ENCODE measurements at regions not wholly inside any gene's neighbourhood (a gene's known extent, or its start where the extent isn't known, plus 50 kb on each side); places are given as distances from the start of the nearest gene placed in this dataset.

DNA sequence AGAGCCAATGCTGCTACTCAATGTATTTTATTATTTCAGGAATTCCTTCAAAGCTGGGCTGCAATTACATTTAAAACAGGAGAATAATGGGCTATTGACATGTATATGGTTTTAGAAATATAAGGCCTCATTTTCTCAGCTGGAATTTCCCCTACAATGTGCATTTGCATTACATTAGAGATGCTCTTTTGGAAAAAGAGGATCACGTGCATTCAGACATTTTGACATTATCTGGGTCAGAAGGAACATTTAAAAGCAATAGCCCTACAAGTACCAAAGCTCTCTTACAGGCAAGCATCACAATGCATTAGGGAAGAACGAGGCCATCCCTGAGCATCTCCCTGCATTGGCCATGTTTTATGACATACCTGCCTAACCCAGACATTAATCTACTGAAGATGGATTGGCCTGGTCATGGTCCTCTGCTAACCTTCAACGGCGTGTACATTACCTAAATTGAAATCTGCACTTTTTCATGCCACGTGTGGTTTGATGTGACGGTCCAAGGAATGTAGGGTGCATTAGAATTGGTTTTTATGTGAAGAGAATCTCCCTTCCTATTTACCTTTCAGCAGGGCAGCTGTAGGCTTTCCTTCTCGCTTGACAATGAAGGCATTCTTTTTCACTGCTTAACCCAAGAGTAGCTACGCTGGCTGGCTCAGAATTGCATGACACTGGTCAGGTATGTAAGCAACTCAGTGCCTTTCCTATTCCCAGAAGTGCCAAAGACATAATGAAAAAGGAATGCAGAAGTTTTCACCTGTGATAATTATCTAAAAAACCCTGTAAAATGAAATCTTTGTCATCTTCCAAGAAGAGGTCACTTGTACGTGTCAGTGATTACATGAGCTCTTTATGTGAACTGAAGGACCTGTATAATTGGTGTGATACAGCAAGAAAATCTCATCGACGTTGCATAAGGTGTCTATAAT lies 212.3 kb upstream of the MPDZ start:
- Mint-ChIP-seq H3K9me3 (no peaks in the 10 kb centered on the region), H3K36me3 (ENCODE audit: low read depth) (no peaks in the 10 kb centered on the region), H3K4me1 (no peaks in the 10 kb centered on the region), H3K27ac (no peak overlapping the region), H3K27me3 (no peaks in the 10 kb centered on the region), H3K4me3 (no peak overlapping the region)
- DNase-seq = no peak
- ChIA-PET CTCF (interaction anchor here (1.0 kb wide), 1 partner anchor 32 kb away, joined by 3 read pairs; no protein-coding TSS in a partner anchor), POLR2A (no interaction called here)

DNA sequence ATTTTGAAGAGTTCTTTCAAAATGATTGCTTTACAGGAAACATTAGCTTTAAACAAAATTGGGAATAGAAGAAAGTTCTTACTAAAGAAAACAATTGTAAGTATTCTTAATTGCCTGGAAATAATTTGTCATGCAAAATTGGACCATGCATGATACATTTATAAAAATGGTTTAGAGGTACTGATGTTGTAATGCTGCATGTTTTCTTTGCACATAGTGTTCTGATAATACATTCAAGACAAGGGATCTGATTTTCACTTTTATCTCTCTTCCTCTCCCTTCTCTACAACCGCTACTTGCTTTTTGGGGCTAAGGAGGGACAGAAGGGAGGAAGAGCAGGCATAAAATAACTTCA lies 211.6 kb upstream of the MPDZ start:
- Mint-ChIP-seq H3K4me3 (no peak overlapping the region), H3K9me3 (no peaks in the 10 kb centered on the region), H3K36me3 (ENCODE audit: low read depth) (no peaks in the 10 kb centered on the region), H3K27me3 (no peaks in the 10 kb centered on the region), H3K4me1 (no peaks in the 10 kb centered on the region), H3K27ac (no peak overlapping the region)
- POLR2A ChIA-PET = no interaction called here
- DNase-seq = no peak
- CTCF ChIA-PET = no interaction called here

DNA sequence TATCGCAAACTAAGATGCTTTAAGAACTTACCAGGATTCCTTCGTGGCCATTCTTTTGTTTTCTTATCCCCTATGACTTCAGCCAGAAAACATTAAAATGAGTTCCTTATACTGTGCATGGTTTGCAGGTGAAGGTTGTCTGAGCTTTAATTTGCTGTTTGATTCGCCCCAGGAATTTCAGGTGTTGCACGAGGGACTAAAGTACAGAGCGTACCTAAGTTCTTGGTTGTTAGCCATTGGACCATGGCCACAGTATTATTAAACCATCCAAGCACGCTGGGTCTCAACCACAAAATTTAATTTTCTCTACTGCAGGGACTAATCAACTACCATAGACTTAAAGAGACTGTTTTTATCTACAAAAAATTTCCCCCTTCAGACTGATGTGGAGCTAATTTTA lies 208.4 kb upstream of the MPDZ start:
- H3K27ac Mint-ChIP-seq = no peak overlapping the region
- H3K27me3 Mint-ChIP-seq = no peaks in the 10 kb centered on the region
- DNase-seq = no peak
- ChIA-PET CTCF (interaction anchor here (0.6 kb wide), 1 partner anchor 97 kb away, joined by 3 read pairs; no protein-coding TSS in a partner anchor), POLR2A (no interaction called here)
- H3K4me1 Mint-ChIP-seq = no peaks in the 10 kb centered on the region
- no peaks in the 10 kb centered on the region for H3K36me3 Mint-ChIP-seq (ENCODE audit: low read depth)
- H3K9me3 Mint-ChIP-seq = no peaks in the 10 kb centered on the region
- H3K4me3 Mint-ChIP-seq = no peak overlapping the region

DNA sequence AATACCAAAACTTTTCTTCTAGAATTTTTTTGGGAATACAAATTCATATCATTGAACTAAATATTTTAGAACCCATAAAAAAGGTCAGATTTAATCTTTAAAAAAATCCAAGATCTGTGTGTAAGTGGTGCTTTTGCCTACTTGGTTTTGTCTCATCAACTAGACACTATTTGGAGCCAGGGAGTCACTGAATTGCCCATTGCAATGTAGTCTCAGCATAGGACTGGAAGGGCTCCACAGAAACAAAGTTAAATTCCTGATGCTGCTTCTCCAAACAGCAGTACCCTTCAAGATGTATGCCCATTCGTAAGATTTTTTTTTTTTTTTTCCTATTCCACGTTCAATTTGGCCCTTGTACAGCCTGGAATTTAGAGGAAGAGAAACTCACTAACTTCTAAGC lies 208.0 kb upstream of the MPDZ start:
- POLR2A ChIA-PET = interaction anchor here (0.7 kb wide), 1 partner anchor 120 kb away, joined by 4 read pairs; no protein-coding TSS in a partner anchor
- Mint-ChIP-seq H3K4me1 (no peaks in the 10 kb centered on the region), H3K27me3 (no peaks in the 10 kb centered on the region), H3K4me3 (no peak overlapping the region), H3K36me3 (ENCODE audit: low read depth) (no peaks in the 10 kb centered on the region), H3K27ac (no peak overlapping the region), H3K9me3 (no peaks in the 10 kb centered on the region)
- CTCF ChIA-PET = no interaction called here
- DNase-seq = no peak

DNA sequence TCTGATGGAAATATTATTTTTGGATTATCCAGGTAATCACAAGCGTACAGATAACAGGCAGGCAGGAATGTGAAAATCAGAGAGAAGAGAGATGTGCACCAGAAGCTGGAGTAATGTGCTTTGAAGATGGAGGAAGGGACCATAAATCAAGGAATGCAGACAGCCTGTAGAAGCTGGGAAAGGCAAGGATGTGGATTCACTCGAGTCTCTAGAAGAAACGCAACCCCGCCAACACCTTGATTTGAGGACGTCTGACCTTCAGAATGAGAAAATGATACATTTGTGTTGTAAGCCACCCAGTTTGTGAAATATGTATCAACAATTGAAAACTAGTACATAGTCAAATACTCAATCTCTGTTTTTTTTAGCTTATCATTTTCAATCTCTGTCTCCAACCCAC lies 207.6 kb upstream of the MPDZ start:
- DNase-seq = no peak
- CTCF ChIA-PET = no interaction called here
- Mint-ChIP-seq H3K27me3 (no peaks in the 10 kb centered on the region), H3K4me1 (no peaks in the 10 kb centered on the region), H3K4me3 (no peak overlapping the region), H3K27ac (no peak overlapping the region), H3K36me3 (ENCODE audit: low read depth) (no peaks in the 10 kb centered on the region), H3K9me3 (no peaks in the 10 kb centered on the region)
- POLR2A ChIA-PET = interaction anchor here (0.7 kb wide), 1 partner anchor 121 kb away, joined by 4 read pairs; no protein-coding TSS in a partner anchor

DNA sequence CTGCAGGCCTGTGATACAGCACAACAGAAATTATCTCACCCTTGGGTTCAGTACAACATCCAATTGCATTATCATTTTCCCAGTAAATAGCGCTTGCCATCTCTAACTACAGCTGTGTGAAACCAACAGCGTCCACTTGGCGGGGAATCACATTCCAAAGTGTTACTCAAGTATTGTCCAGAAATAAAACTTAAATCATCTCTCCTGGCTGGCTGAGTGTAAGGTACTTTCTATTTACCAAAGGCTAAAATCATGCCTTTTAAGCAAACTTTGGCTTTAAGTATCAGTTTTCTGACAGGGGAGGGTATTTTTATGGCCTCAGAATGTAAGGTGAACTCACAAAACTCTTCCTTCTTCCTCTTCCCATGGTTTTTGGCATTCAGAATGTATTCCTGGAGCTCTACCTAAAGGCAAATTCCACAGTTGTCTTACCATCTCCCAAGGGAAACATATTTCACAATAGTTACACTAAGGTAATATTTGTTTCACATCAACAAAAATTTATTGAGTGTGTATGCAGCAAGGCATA lies 205.6 kb upstream of the MPDZ start:
- Mint-ChIP-seq H3K27ac (no peak overlapping the region), H3K9me3 (no peaks in the 10 kb centered on the region), H3K4me1 (no peaks in the 10 kb centered on the region), H3K27me3 (no peaks in the 10 kb centered on the region), H3K36me3 (ENCODE audit: low read depth) (no peaks in the 10 kb centered on the region), H3K4me3 (no peak overlapping the region)
- DNase-seq = no peak
- CTCF ChIA-PET = no interaction called here
- POLR2A ChIA-PET = no interaction called here

DNA sequence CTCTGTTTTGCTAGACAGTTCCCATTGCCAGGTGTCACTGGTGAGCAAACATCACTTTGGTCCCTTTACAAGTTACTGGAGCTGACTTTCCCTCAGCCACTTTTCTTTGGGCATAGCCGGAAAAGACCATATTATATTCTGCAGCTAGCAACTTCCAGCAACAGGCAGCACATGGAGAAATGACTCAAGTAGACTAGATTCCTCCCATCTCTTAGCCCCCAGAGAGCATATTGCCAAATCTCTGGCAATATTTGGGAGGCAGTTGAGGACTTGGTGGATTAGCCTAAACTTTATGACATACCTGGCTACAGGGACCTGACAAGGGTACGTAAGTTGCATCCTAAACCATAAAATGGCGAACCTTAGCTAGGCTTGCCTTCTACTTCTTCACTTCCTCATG lies 204.7 kb upstream of the MPDZ start:
- Mint-ChIP-seq H3K27ac (no peak overlapping the region), H3K36me3 (ENCODE audit: low read depth) (no peaks in the 10 kb centered on the region), H3K9me3 (no peaks in the 10 kb centered on the region), H3K27me3 (no peaks in the 10 kb centered on the region), H3K4me1 (no peaks in the 10 kb centered on the region), H3K4me3 (no peak overlapping the region)
- ChIA-PET POLR2A (no interaction called here), CTCF (interaction anchor here (1.3 kb wide), 1 partner anchor 17 kb away, joined by 3 read pairs; no protein-coding TSS in a partner anchor)
- no peak for DNase-seq

DNA sequence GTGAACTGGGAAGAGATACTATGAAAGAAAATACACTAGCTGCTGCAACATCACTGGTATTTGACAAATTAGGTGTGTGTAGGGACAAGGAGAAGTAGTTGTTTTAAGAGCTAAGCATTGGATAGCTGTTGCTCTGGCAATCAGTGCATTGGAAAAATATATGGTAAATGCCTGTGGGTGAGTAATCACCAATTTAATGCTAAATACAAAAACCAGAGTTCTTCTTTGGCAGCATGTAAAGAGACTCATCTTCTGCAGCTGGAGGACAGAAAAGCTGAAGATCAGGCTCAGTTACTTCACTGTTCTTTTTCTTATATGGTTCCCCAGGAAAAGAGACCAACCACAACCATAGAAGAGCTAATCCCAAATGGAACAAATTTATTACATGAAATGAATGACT lies 201.8 kb upstream of the MPDZ start:
- Mint-ChIP-seq H3K4me3 (no peak overlapping the region), H3K4me1 (no peaks in the 10 kb centered on the region), H3K27ac (no peak overlapping the region), H3K27me3 (no peaks in the 10 kb centered on the region), H3K36me3 (ENCODE audit: low read depth) (no peaks in the 10 kb centered on the region), H3K9me3 (peaks cover 5% of the 10 kb centered on the region)
- DNase-seq = no peak
- ChIA-PET CTCF (no interaction called here), POLR2A (no interaction called here)

DNA sequence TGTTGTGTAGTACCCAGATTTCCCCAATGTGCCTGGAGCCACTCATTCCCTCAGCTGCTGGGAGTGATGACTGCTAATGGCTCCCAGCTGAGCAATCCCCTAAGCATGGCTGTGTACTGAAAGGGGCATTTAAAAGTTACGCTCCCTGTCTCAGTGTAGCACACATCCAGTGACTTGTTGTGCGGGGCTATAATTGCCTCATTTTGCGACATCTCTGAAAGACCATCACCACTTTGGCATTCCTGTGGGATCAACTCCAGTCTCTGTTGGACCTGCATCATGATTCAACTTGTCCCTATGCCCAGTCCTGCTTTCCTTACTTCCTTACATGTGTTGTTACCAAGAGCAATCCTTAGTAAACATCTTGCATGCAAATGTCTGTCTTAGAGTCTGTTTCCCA lies 201.2 kb upstream of the MPDZ start:
- H3K9me3 Mint-ChIP-seq = peaks cover 8% of the 10 kb centered on the region
- no peak for DNase-seq
- H3K36me3 Mint-ChIP-seq (ENCODE audit: low read depth) = no peaks in the 10 kb centered on the region
- POLR2A ChIA-PET = no interaction called here
- no peaks in the 10 kb centered on the region for H3K4me1 Mint-ChIP-seq
- no peak overlapping the region for H3K4me3 Mint-ChIP-seq
- no peaks in the 10 kb centered on the region for H3K27me3 Mint-ChIP-seq
- CTCF ChIA-PET = no interaction called here
- no peak overlapping the region for H3K27ac Mint-ChIP-seq

DNA sequence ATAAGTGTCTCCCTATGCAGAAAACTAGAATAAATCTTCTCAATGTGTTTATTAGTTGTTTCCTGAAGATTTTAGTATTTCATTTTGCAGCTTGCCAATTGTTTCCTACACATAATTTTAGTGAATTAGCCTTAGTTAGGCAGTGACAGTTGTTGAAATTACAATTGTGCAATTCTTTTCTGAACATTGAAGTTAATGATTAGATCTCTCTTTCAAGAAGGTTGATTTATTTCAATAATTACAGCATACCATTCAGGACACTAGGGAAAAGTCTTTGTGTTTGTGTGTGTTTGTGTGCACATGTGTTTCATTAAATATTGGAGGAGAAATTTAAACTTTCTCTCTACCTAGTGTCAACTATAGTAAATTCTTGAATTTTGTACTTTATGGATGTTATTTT lies 199.6 kb upstream of the MPDZ start:
- ChIA-PET CTCF (no interaction called here), POLR2A (no interaction called here)
- Mint-ChIP-seq H3K4me3 (no peak overlapping the region), H3K27me3 (no peaks in the 10 kb centered on the region), H3K36me3 (ENCODE audit: low read depth) (no peaks in the 10 kb centered on the region), H3K4me1 (no peaks in the 10 kb centered on the region), H3K27ac (no peak overlapping the region), H3K9me3 (peaks cover 10% of the 10 kb centered on the region)
- no peak for DNase-seq

DNA sequence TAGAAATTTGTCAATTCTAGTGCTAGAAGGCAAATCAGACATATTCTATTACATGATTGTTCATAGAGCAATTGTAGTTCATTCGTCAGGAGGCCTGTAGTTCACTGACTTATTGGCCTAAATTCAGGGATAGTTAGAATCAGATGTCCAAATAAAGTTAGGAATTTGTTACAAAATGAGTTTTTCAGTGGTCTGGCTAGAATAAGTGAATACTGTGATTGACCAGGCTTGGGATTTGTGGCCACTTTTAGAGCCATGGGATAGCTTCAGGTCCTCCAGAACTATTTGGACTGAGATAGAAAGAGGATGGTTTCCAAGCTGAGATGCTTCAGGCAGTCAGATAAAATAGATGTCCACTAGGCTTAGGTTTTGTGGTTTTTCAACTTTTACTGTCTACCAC lies 199.1 kb upstream of the MPDZ start:
- no peak overlapping the region for H3K27ac Mint-ChIP-seq
- H3K36me3 Mint-ChIP-seq (ENCODE audit: low read depth) = no peaks in the 10 kb centered on the region
- no peaks in the 10 kb centered on the region for H3K4me1 Mint-ChIP-seq
- CTCF ChIA-PET = no interaction called here
- H3K4me3 Mint-ChIP-seq = no peak overlapping the region
- POLR2A ChIA-PET = no interaction called here
- H3K27me3 Mint-ChIP-seq = no peaks in the 10 kb centered on the region
- no peak for DNase-seq
- H3K9me3 Mint-ChIP-seq = peaks cover 13% of the 10 kb centered on the region

DNA sequence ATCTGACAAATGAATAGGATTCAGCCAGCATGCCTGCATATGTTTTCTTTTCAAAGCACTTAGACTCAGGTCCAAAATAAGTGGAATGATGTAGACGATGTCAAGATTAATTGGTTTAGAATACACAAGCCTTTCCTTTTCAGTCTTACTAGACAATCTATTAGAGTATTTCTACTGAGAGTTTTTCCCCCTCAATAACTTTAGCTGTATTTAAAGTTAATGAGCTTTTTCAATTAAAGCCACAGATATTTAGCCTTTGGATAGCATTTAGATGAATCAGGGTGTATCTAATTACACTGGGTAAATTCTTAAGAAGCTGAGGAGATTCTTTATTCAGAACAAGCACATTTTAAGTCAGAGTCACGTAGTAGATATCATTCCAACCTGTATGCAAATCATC lies 198.7 kb upstream of the MPDZ start:
- no peaks in the 10 kb centered on the region for H3K27me3 Mint-ChIP-seq
- peaks cover 13% of the 10 kb centered on the region for H3K9me3 Mint-ChIP-seq
- POLR2A ChIA-PET = no interaction called here
- H3K4me3 Mint-ChIP-seq = no peak overlapping the region
- CTCF ChIA-PET = no interaction called here
- no peak for DNase-seq
- no peaks in the 10 kb centered on the region for H3K4me1 Mint-ChIP-seq
- no peak overlapping the region for H3K27ac Mint-ChIP-seq
- no peaks in the 10 kb centered on the region for H3K36me3 Mint-ChIP-seq (ENCODE audit: low read depth)

DNA sequence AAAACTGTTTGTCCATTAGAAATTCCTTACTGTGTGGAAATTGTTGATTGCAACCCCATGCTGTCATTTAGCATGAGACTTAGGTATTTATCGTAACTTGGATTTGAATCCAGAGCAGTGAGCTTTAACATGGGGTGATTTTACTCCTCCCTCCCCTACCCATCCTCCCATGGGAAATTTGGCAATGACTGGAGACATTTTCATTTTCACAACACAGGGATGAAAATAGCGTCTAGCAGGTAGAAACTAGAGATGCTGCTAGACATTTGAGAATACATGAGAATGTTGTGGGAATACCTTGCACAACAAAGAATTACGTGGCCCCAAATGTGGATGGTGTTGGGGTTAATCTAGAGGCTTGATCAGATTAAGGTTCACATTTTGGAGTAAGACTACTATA lies 191.3 kb upstream of the MPDZ start:
- Mint-ChIP-seq H3K4me3 (no peak overlapping the region), H3K27ac (no peak overlapping the region), H3K9me3 (peaks cover 10% of the 10 kb centered on the region), H3K4me1 (no peaks in the 10 kb centered on the region), H3K27me3 (no peaks in the 10 kb centered on the region), H3K36me3 (ENCODE audit: low read depth) (no peaks in the 10 kb centered on the region)
- ChIA-PET CTCF (no interaction called here), POLR2A (no interaction called here)
- DNase-seq = no peak

DNA sequence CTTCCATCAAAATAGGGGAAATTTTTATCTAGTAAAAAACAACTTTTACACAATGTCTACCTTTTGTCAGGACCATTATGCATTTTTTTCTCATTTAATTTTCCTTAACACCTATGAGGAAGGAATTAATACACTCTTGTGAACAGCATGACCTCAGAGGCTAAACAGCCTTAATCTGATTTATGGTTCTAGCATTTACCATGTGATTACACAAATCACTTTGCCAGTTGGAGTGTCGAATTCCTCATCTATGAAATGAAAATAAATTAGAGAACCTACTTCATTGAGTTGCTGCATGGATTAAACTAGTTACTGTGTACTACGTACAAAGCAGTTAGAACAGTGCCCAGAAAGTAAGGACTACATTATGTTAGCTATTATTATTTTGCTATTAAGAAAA lies 187.7 kb upstream of the MPDZ start:
- POLR2A ChIA-PET = no interaction called here
- Mint-ChIP-seq H3K27ac (no peak overlapping the region), H3K4me3 (no peak overlapping the region), H3K9me3 (peaks cover 10% of the 10 kb centered on the region), H3K4me1 (no peaks in the 10 kb centered on the region), H3K36me3 (ENCODE audit: low read depth) (no peaks in the 10 kb centered on the region), H3K27me3 (no peaks in the 10 kb centered on the region)
- CTCF ChIA-PET = no interaction called here
- DNase-seq = no peak
